NCI-H2196 (cell line): ENCODE measurements at regions not wholly inside any gene's neighbourhood (a gene's known extent, or its start where the extent isn't known, plus 50 kb on each side); places are given as distances from the start of the nearest gene placed in this dataset.
"Not testable (repeated sequence)": the region's sequence is repeated elsewhere in the genome, so short reads cannot be mapped to it uniquely, and the experiment has no call there.

Source experiments
- DNase-seq: peaks from one replicate; lab custom pipeline; 2025; ENCODE audit not compliant: unreplicated experiment; lab: John Stamatoyannopoulos, UW

GRCh38 chr6:163735076-163735475 is 320.6 kb downstream of the QKI start:
- DNase-seq, result no peak

DNA sequence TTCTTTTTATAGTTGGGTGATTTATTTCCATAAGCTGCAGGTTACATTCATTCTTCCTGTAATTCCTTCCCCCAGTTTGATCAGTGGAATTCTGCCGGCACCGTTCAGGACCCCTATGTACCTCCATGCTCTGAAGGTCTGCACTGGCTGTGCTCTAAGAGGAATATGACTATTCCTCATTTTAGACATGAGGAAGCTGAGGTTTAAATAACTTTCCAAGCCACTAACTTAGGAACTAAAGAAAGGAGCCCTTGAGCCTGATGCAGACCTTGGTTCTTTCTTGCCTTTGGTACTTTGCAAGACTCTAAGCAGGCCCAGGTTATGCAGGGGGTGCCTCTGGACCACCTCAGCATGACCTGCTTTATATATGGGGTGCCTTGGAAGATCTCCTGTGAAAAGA is 318.5 kb downstream of the QKI start:
- no peak for DNase-seq

DNA sequence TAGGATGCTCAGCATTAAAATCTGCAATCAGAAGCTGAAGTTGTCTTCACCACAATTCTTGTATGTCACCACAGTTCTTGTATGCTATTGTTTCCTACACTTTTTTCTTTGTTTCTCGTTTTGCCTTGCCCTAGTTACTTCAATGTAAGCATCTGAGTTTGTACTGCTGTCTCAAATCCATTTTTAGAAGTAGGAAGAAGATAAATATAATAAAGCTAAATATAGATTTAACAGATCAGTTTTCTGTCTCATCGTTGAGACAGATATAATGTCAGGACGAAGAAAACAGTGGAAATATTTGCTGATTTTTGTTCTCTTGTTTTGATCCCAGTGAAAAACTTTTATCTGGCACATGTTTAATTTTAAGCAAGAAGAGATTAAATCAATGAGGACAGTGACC is 318.0 kb downstream of the QKI start:
- DNase-seq, result no peak

DNA sequence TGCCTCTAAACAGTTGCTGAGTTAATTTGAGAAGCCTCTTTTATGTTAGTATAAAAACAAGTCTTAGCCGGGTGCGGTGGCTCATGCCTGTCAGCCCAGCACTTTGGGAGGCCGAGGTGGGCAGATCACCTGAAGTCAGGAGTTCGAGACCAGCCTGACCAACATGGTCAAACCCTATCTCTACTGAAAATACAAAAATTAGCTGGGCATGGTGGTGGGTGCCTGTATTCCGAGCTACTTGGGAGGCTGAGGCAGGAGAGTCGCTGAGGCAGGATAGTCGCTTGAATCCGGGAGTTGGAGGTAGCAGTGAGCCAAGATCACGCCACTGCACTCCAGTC is 317.5 kb downstream of the QKI start:
- not testable (repeated sequence) for DNase-seq

DNA sequence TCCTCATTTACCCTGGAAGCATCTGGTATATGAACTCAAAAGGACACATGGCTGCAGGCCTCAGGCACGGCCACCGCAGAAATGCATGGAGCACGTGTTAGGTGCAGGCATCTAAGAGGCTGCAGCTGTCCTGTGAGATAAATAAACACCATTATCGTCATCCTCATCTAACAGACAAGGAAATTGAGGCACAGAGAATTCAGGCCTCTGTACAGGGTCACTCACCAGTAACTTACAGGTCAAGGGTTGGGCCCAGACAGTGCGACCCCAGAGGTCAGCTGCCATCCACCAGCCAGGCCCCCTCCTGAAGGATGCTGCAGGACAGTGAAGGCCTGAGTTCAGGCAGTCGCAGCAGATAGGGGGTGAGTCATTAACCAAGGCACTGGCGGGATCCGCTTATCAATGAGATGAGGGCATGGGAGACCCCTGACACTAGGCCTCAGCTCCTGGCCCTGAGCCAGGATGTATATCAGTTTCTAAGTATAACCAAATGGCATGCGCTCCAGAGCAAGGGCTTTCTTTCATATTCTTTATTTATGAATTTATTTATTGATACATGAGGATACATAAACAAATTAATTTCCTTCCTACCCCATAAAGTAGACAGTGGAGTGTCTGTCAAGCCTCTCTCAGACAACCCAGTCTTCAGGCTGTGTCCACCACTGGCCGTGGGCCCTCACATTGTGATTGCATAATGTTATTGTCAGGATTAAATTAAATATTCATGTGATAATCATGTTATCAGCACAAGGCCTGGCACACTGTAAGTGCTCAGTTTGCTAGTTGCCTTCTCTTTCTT is 316.9 kb downstream of the QKI start:
- no peak for DNase-seq

DNA sequence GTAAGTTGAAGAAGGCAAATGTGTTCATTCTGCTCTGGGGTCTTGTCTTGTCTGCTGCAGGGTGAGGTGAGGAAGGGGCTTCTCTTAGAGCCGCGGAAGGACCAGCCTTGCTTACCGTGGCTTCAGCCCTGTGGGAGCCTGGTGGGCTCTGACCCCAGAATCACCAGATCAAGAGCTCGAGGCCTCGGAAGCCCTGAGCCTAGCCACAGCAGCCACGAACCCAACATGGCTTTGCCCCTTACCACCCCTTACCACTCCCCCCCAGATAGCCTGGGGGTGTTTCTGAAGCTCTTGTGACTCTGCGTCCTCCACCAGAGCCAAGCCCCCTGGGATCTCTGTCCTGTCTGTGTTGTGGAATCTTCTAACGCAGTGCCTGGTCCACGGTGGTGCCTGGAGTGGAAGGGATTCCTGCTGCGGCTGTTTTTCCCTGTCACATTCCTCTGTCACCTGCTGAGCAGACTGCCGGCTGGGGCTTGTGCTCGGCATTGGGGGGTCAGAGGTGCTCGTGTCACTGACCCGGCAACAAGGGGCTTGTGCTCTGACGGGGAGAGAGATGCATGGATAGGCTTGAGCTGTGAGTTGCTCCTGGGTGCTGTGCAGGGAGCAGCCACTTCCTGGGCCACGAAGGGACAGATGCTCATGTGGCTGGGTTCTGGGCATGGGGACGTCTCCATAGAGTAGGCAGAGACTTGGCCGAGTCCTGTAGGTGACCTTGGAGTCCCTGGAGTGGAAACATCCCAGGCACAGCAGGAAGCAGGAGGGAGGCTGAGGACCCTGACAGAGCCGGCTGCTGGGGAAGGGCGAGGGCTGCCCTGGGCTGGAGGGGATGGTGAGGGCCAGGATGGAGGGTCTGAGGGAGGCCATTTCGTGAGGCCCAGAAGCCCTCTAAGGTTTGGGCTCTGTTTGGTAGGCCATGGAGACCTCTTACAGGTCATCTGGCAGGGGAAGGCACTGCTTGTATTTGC is 316.0 kb downstream of the QKI start:
- no peak for DNase-seq

DNA sequence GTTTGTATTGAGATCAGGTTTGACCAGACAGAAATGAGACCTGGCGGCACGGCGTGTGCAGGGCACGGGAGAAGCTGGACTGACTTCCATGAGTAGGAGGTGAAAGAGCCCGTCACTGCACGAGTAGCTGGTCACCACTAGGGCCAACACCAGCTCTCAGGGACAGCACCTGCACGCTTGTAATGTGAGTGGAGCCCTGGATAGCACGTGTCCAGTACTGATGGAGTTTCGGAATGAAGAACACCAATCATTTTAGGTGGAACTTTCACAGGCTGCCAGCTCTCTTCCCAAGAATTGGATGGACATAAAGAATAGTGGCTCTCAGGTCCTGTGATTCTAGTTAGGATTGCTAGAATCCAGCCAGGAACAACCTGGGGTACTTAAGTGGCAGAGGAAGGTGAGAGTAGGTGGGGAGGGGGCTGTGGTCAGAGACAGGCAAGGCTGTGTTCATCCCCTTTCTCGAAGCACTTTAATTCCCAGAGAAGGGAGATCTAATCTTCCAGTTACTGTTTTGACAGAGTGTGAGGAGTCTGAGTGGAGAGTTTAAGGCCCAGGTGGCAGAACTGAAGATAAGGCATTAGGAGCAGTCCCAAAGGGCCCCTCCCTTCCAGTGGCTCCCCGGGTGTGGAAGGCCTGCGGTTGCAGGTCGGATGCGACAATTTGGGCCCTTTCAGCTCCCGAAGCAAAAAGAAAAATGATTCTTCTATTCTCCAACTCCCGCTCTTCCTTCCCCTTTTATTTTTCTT is 314.8 kb downstream of the QKI start:
- no peak for DNase-seq

GRCh38 chr6:163728442-163729126 is 314.1 kb downstream of the QKI start:
- no peak for DNase-seq

DNA sequence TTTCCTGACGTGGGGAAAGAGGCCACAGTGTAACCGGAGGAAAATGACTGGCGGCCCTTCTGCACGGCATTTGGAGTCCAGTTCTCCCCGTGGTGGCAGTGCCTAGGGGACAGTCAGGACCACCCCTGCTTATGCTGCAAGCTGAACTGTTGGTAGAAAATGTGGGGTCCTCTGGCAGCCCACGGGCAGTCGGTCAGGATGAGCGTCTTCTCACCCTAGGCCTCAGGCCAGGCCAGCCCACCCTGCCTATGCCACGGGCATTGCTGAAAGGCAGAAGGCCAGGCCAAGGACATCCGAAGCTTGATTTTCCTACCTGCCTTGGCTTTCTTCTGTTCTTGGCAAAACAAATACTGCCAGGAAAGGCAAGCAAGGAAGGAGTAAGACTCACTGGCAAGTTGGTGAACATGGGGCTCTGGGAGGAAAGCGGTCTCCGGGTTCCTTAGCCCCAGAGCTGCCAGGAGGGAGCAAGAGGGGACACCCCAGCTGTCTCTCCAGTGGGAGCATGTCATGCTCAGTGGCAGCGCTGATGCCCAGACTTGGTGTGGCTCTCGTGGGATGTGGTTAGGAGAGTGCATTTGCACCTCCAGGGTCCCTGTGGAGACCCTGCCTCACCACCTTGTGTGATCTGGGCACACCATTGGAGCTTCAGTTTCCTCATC is 311.6 kb downstream of the QKI start:
- DNase-seq, result no peak

GRCh38 chr6:163725008-163725941 is 310.8 kb downstream of the QKI start:
- no peak for DNase-seq

- no peak for DNase-seq
Observed at GRCh38 chr6:163724196-163724595, 309.7 kb downstream of the QKI start.

DNA sequence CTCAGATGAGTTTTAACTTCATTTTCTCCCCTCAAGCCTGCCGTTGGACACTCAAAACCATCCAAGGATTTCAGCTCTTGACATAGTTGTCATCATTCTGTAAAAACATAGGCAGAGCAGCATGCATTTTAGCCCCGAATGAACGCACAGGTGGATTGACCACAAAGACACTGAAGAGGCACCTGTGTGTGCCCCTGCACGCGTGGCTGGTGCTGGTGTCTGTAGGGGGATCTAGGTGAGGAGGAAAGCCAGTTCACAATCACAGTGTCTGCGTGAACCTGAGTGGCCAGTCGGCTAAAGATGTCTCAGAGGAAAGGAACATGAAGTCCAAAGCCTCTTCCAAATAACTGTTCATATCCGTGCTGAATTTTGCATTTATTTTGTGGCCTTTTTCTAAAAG is 309.2 kb downstream of the QKI start:
- DNase-seq, result no peak

- DNase-seq, result no peak
Observed at GRCh38 chr6:163721922-163722692, 307.6 kb downstream of the QKI start.

- no peak for DNase-seq
Observed at GRCh38 chr6:163721435-163721834, 306.9 kb downstream of the QKI start.

GRCh38 chr6:163720460-163721235 is 306.1 kb downstream of the QKI start:
- no peak for DNase-seq

DNA sequence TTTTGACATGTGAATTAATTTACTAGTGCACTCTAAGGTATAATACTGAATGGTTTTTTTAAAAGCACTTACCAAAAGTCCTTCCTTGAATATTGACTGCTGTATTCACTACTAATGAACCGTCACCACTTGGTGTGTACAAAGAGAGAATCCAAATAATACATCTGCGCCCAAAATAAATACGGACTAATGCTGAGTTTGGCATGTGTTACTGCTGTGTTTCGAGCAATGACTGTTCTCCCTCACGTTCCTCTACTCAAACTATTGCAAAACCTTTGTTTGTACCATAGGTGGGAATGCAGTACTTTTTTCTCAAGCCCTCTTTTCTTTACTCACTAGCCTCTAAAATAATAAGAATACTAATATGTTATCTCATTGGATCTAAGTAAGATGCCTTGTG is 305.5 kb downstream of the QKI start:
- no peak for DNase-seq

DNA sequence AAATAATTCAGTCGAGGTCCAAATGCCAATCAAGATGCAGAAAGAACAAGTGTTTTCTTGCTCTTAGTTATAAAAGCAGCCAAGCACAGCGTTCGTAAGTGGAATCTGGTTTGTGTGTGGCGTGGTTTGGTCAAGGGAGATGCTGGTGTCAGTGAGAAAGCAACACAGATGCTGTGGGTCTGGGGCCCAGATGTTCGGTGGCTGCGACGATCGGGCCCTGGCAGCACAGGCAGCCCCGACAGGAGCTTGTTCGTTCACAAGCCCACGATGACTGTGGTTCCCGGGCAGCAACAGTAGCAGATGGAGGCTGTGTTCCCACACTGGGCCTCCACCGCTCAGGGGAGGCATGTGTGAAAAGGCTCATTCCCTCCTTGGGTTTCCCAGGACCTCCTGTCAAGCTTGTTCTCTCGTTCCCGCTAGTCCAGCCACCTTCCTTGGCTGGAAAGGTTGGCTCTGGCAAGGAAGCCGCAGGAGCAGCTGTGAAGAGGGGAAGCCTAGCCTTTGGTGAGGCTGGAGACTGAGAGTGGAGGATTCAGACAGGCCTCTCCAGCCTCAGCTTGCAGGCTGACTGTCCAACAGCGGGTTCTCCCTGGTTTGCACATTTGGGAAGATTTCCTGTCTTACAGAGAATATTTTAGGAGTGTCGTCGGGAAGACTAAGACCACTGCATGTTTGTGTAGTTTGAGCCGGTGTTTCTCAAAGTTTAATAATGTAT is 304.7 kb downstream of the QKI start:
- DNase-seq, result no peak
